ENCODE measurements at regions not wholly inside any gene's neighbourhood (a gene's known extent, or its start where the extent isn't known, plus 50 kb on each side); places are given as distances from the start of the nearest gene placed in this dataset.

GRCh38 chr16:72404299-72404698 is 232.3 kb upstream of the PMFBP1 start:
- TF ChIP-seq FOSL1 (IDR thresholded peaks at IDR 0.05; ENCODE audit: insufficient read depth, low read depth, low read length), result no peak
- TF ChIP-seq JUND (IDR thresholded peaks at IDR 0.05; ENCODE audit: low read length), result no peak
- TF ChIP-seq TAF7 (optimal IDR thresholded peaks at IDR 0.05; ENCODE audit: borderline replicate concordance, low read depth, low read length), result no peak
- no peak for TF ChIP-seq RBBP5 (IDR thresholded peaks at IDR 0.05; ENCODE audit: borderline replicate concordance, low read depth, low read length)
- TF ChIP-seq CTCF (IDR thresholded peaks at IDR 0.05; ENCODE audit: control extremely low read depth in 1 of 3, insufficient read depth in 1 of 3, low read depth in 1 of 3, low read length in 3 of 3), result no peak
- no peak for TF ChIP-seq POLR2A (IDR thresholded peaks at IDR 0.05; ENCODE audit: control extremely low read depth in 1 of 2, low read depth in 2 of 2, low read length in 2 of 2)
- no peak for TF ChIP-seq ZNF274 (IDR thresholded peaks at IDR 0.05; ENCODE audit: borderline replicate concordance, extremely low read depth, low read length)
- TF ChIP-seq ATF3 (IDR thresholded peaks at IDR 0.05; ENCODE audit: insufficient read depth, low read depth, low read length), result no peak
